HepG2 (cell line): ENCODE measurements at regions not wholly inside any gene's neighbourhood (a gene's known extent, or its start where the extent isn't known, plus 50 kb on each side); places are given as distances from the start of the nearest gene placed in this dataset.

Source experiments
- ATAC-seq: fragments of 200-7000 bp; cut with Tn5 transposase; 3 replicates; pipeline ENCODE4 v1.9.1; 2020; ENCODE audit warnings: mild to moderate bottlenecking, moderate library complexity
- BruUV-seq: library from RNA; stranded (reverse); fragments of 400-500 nt; replicated peaks from 2 replicates; lab custom pipeline; 2021; lab: Mats Ljungman, UMichigan
- CTCF ChIA-PET: fragments of 300-600 bp; formaldehyde crosslinking; extraction: SDS; loops from one replicate; lab custom pipeline; 2021; ENCODE audit warnings: low total read pairs, inconsistent platforms, low intra/inter-chr PET ratio; lab: Yijun Ruan, JAX
- POLR2A ChIA-PET: fragments of 350-600 bp; sonication (Branson Sonifier 250); formaldehyde crosslinking; loops from one replicate; lab custom pipeline; 2020; ENCODE audit warnings: antibody characterized with exemption, inconsistent platforms; lab: Yijun Ruan, JAX
- DNase-seq: peaks from one replicate; pipeline ENCODE4 v3.0.0-alpha.2; 2015; ENCODE audit warnings: low spot score
- FAIRE-seq: peaks from 3 replicates; lab custom pipeline; 2011; peaks lifted over from hg19 to GRCh38; lab: Jason Lieb, UNC
- H2AFZ ChIP-seq: one replicate; pipeline ENCODE4 v1.6.1; 2011; ENCODE audit warnings: low read length, inconsistent platforms
- H3K27ac ChIP-seq: fragments of 300-600 bp; 3 replicates; pipeline ENCODE4 v1.8.0; 2011; ENCODE audit warnings: mixed run types, mild to moderate bottlenecking, mixed read lengths, low read length, inconsistent platforms; ENCODE audit not compliant: insufficient read depth; ENCODE audit errors: extremely low read length
- H3K27me3 ChIP-seq, 2 experiments: fragments of 200-600 bp in 1 of 2; 2 replicates in 1 of 2; 3 replicates in 1 of 2; pipeline versions ENCODE4 v1.6.0 to v1.8.0; 2011; ENCODE audit warnings: low read length in 2 of 2, mild to moderate bottlenecking in 2 of 2, moderate library complexity in 2 of 2, inconsistent platforms in 1 of 2; ENCODE audit not compliant: insufficient read depth in 2 of 2, control insufficient read depth in 1 of 2
- H3K36me3 ChIP-seq, 2 experiments: fragments of 200-600 bp in 1 of 2; replicated peaks in 1 of 2; 2 replicates in 1 of 2; 3 replicates in 1 of 2; pipeline versions ENCODE4 v1.5.1 to v1.8.0; 2011; ENCODE audit warnings: low read length in 2 of 2, inconsistent platforms in 1 of 2; ENCODE audit not compliant: insufficient read depth in 2 of 2, control insufficient read depth in 1 of 2
- H3K4me1 ChIP-seq: 2 replicates; pipeline ENCODE4 v1.5.1; 2012; ENCODE audit warnings: low read length, inconsistent platforms; ENCODE audit not compliant: insufficient read depth
- H3K4me2 ChIP-seq: 2 replicates; pipeline ENCODE4 v1.6.0; 2011; ENCODE audit warnings: low read depth, low read length, inconsistent platforms
- H3K4me3 ChIP-seq, 3 experiments: fragments of 200-600 bp in 1 of 3; sonication (generic), shearing (Covaris generic) in 1 of 3; replicated peaks in 1 of 3; 2 replicates each; pipeline ENCODE4 v1.5.1; 2011 to 2016; ENCODE audit warnings: low read length in 3 of 3, inconsistent platforms in 2 of 3, low read depth in 2 of 3, mild to moderate bottlenecking in 2 of 3, control low read depth in 1 of 3, mixed read lengths in 1 of 3; ENCODE audit not compliant: insufficient read depth in 1 of 3
- H3K79me2 ChIP-seq: one replicate; pipeline ENCODE4 v1.6.1; 2011; ENCODE audit warnings: low read length, inconsistent platforms; ENCODE audit not compliant: insufficient read depth
- H3K9ac ChIP-seq: 2 replicates; pipeline ENCODE4 v1.6.0; 2011; ENCODE audit warnings: mild to moderate bottlenecking, low read depth, low read length, inconsistent platforms; ENCODE audit not compliant: insufficient read depth
- H3K9me3 ChIP-seq: 2 replicates; pipeline ENCODE4 v1.5.1; 2012; ENCODE audit warnings: mild to moderate bottlenecking, low read length
- H4K20me1 ChIP-seq: 2 replicates; pipeline ENCODE4 v1.6.0; 2011; ENCODE audit warnings: inconsistent platforms, mild to moderate bottlenecking, low read length, moderate library complexity; ENCODE audit not compliant: insufficient read depth
- ADNP ChIP-seq: sonication (generic); formaldehyde crosslinking; IDR thresholded peaks from 2 replicates; pipeline ENCODE4 v1.4.0; 2020; ENCODE audit warnings: missing genetic modification reagents
- AHR ChIP-seq: IDR thresholded peaks from 2 replicates; pipeline ENCODE4 v1.6.1; 2018; ENCODE audit warnings: missing genetic modification reagents, missing compliant biosample characterization
- CHD2 ChIP-seq: IDR thresholded peaks from 2 replicates; pipeline ENCODE4 v1.6.1; 2011; ENCODE audit warnings: low read depth, low read length, improper control_type of control experiment
- IKZF1 ChIP-seq: fragments of 450-650 bp; IDR thresholded peaks from 2 replicates; pipeline ENCODE4 v1.7.1; 2016
- IKZF5 ChIP-seq: IDR thresholded peaks from 2 replicates; pipeline ENCODE4 v1.6.1; 2018; ENCODE audit warnings: missing genetic modification reagents, mild to moderate bottlenecking, missing compliant biosample characterization
- KMT2A ChIP-seq: sonication (generic); formaldehyde crosslinking; IDR thresholded peaks from 2 replicates; pipeline ENCODE4 v1.4.0; 2020; ENCODE audit warnings: missing genetic modification reagents
- MXD3 ChIP-seq: IDR thresholded peaks from 2 replicates; pipeline ENCODE4 v1.6.1; 2016; ENCODE audit warnings: mild to moderate bottlenecking, missing biosample characterization, missing genetic modification reagents
- RARG ChIP-seq: sonication (generic); formaldehyde crosslinking; IDR thresholded peaks from 2 replicates; pipeline ENCODE4 v1.4.0; 2020; ENCODE audit warnings: low read depth, mild to moderate bottlenecking, missing genetic modification reagents
- RFX1 ChIP-seq: fragments of 450-650 bp; IDR thresholded peaks from 2 replicates; pipeline ENCODE4 v1.6.1; 2017
- SAFB2 ChIP-seq: sonication (generic); formaldehyde crosslinking; IDR thresholded peaks from 2 replicates; pipeline ENCODE4 v1.5.1; 2020; ENCODE audit warnings: missing genetic modification reagents, low read depth, mild to moderate bottlenecking, borderline replicate concordance
- SIX1 ChIP-seq: sonication (generic); formaldehyde crosslinking; IDR thresholded peaks from 2 replicates; pipeline ENCODE4 v1.4.0; 2020; ENCODE audit warnings: missing genetic modification reagents, borderline replicate concordance
- ZFP36 ChIP-seq: fragments of 150-350 bp; IDR thresholded peaks from 2 replicates; pipeline ENCODE4 v1.6.1; 2018; ENCODE audit warnings: borderline replicate concordance, low read length, low read depth; ENCODE audit not compliant: partially characterized antibody
- ZNF451 ChIP-seq: sonication (generic); formaldehyde crosslinking; IDR thresholded peaks from 2 replicates; pipeline ENCODE4 v1.5.0; 2020; ENCODE audit warnings: mild to moderate bottlenecking, missing genetic modification reagents
- ZNF513 ChIP-seq: sonication (generic); formaldehyde crosslinking; conservative IDR thresholded peaks from 2 replicates; pipeline ENCODE4 v1.5.0; 2020; ENCODE audit warnings: missing genetic modification reagents
- ZNF83 ChIP-seq: sonication (generic); formaldehyde crosslinking; IDR thresholded peaks from 2 replicates; pipeline ENCODE4 v1.4.0; 2020; ENCODE audit warnings: missing genetic modification reagents, mild to moderate bottlenecking, borderline replicate concordance
- WGBS: methylation state at CpG from one replicate; pipeline ENCODE4 v1.1.6; 2017; ENCODE audit warnings: low lambda C conversion rate; 5-methylcytosine and 5-hydroxymethylcytosine counted together
- in situ Hi-C: cut with HindIII; loops from 2 replicates; pipeline ENCODE4 v1.10.0; 2017; ENCODE audit warnings: low pct_unique_long_range_greater_than_20kb; ENCODE audit not compliant: extremely low pct_ligation_motif_present
- intact Hi-C: fragments of 100-400 bp; cut with micrococcal nuclease; formaldehyde crosslinking; loops from one replicate; pipeline ENCODE4 v1.10.0; 2022; ENCODE audit not compliant: unreplicated experiment

- WGBS, result 22% methylated on average over 2 of the region's 10 CpGs
Observed at GRCh38 chr9:134553996-134554372, 87.6 kb upstream of the COL5A1 start.

More at GRCh38 chr9:134553996-134554372, 87.6 kb upstream of the COL5A1 start:
- H3K4me3 ChIP-seq, result no peak overlapping the region
- H3K27me3 ChIP-seq, result peaks cover 5 to 70% of the 10 kb centered on the region in 2 experiments; a peak in 4 of 5 replicates
- BruUV-seq, result no TSS peak
- H3K9ac ChIP-seq, result no peak overlapping the region
- intact Hi-C loops (no loop called here), in situ Hi-C loops (no loop called here)
- ChIA-PET POLR2A (no interaction called here), CTCF (no interaction called here)
- no peaks in the 10 kb centered on the region for H3K36me3 ChIP-seq
- ATAC-seq, result no peak
- H3K4me1 ChIP-seq, result no peaks in the 10 kb centered on the region
- TF ChIP-seq RARG (no peak), IKZF1 (no peak), CHD2 (no peak), ZNF83 (CRISPR knock-in tag) (no peak), SAFB2 (CRISPR knock-in tag) (no peak), ZFP36 (no peak), RFX1 (no peak), ZNF451 (CRISPR knock-in tag) (no peak), ZNF513 (CRISPR knock-in tag) (no peak), IKZF5 (no peak), AHR (no peak), KMT2A (CRISPR knock-in tag) (no peak), MXD3 (no peak), SIX1 (CRISPR knock-in tag) (no peak), ADNP (CRISPR knock-in tag) (no peak)
- no peak overlapping the region for H2AFZ ChIP-seq
- no peaks in the 10 kb centered on the region for H3K79me2 ChIP-seq
- no peaks in the 10 kb centered on the region for H4K20me1 ChIP-seq
- H3K4me2 ChIP-seq, result no peak overlapping the region
- DNase-seq, result no peak
- no peak for FAIRE-seq
- H3K27ac ChIP-seq, result no peak overlapping the region
- H3K9me3 ChIP-seq, result no peaks in the 10 kb centered on the region
